Omental fat pad (tissue), 3 donors: ENCODE measurements at regions not wholly inside any gene's neighbourhood (a gene's known extent, or its start where the extent isn't known, plus 50 kb on each side); places are given as distances from the start of the nearest gene placed in this dataset.
"Not testable (repeated sequence)": the region's sequence is repeated elsewhere in the genome, so short reads cannot be mapped to it uniquely, and the experiment has no call there.

Experiments used
- ATAC-seq: fragments of 150-250 bp; one replicate; pipeline ENCODE4 v1.9.1; 2016; ENCODE audit warnings: mild to moderate bottlenecking, moderate library complexity; ENCODE audit not compliant: low FRiP score
- DNase-seq: peaks from one replicate; pipeline ENCODE4 v3.0.0-alpha.2; 2019; ENCODE audit warnings: low spot score
- CTCF ChIP-seq, 3 donors: fragments of 450-650 bp; IDR thresholded peaks; one replicate each; pipeline ENCODE4 v1.5.1; 2016 to 2017; ENCODE audit warnings: antibody characterized with exemption in 3 of 3, mild to moderate bottlenecking in 3 of 3, moderate library complexity in 2 of 3

GRCh38 chr12:78371284-78371683 is 493.3 kb upstream of the SYT1 start:
- no peak for TF ChIP-seq CTCF (IDR thresholded peaks at IDR 0.05)
- DNase-seq (no peak), ATAC-seq (no peak)

GRCh38 chr12:78375461-78375860 is 489.1 kb upstream of the SYT1 start:
- ATAC-seq, result no peak
- TF ChIP-seq CTCF (IDR thresholded peaks at IDR 0.05), result no peak

GRCh38 chr12:78376257-78376656 is 488.3 kb upstream of the SYT1 start:
- TF ChIP-seq CTCF (IDR thresholded peaks at IDR 0.05), result no peak
- ATAC-seq, result no peak
- no peak for DNase-seq

More at GRCh38 chr12:78375461-78375860, 489.1 kb upstream of the SYT1 start:
- DNase-seq, result no peak

GRCh38 chr12:78379065-78379464 is 485.5 kb upstream of the SYT1 start:
- DNase-seq, result not testable (repeated sequence)

GRCh38 chr12:78383414-78383813 is 481.2 kb upstream of the SYT1 start:
- DNase-seq, result no peak
- no peak for ATAC-seq
- no peak for TF ChIP-seq CTCF (IDR thresholded peaks at IDR 0.05)

More at GRCh38 chr12:78379065-78379464, 485.5 kb upstream of the SYT1 start:
- ATAC-seq, result not testable (repeated sequence)

- TF ChIP-seq CTCF (IDR thresholded peaks at IDR 0.05), result no peak
- DNase-seq (no peak), ATAC-seq (no peak)
Observed at GRCh38 chr12:78384541-78384940, 480.0 kb upstream of the SYT1 start.

- no peak for ATAC-seq
- DNase-seq, result no peak
- TF ChIP-seq CTCF (IDR thresholded peaks at IDR 0.05), result no peak
Observed at GRCh38 chr12:78385541-78385940, 479.0 kb upstream of the SYT1 start.

GRCh38 chr12:78386871-78387270 is 477.7 kb upstream of the SYT1 start:
- ATAC-seq, result no peak
- TF ChIP-seq CTCF (IDR thresholded peaks at IDR 0.05), result no peak
- DNase-seq, result no peak
